IPS DF 4.7 (cell line): ENCODE measurements at regions not wholly inside any gene's neighbourhood (a gene's known extent, or its start where the extent isn't known, plus 50 kb on each side); places are given as distances from the start of the nearest gene placed in this dataset.

Experiments
- DNase-seq: peaks from one replicate; pipeline ENCODE4 v3.0.0-alpha.2; 2013; ENCODE audit warnings: low spot score; ENCODE audit errors: extremely low read depth

- DNase-seq: no peak
Measured at GRCh38 chr6:105468850-105469249, 66.0 kb upstream of the PREP start.

- DNase-seq: no peak
Measured at GRCh38 chr6:105460860-105461259, 58.0 kb upstream of the PREP start.

DNA sequence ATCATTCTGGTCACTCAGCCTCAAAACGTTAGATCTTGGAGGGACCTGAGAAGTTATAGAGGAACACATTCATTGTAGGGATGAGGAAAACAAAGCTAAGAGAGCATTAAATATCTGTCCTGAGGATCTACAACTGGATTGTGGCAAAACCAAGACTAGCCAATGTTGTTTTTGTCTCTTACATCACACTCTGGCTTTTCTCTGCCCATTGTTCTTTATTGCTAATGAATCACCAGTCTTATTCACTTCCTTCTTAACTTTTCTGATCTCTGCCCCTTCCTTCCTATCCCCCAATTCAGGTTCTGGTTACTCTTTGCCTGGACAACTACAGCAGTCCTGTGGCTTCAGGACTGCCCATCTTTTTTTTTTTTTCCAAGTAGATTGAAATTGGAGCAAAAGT lies 57.0 kb upstream of the PREP start:
- no peak for DNase-seq

DNA sequence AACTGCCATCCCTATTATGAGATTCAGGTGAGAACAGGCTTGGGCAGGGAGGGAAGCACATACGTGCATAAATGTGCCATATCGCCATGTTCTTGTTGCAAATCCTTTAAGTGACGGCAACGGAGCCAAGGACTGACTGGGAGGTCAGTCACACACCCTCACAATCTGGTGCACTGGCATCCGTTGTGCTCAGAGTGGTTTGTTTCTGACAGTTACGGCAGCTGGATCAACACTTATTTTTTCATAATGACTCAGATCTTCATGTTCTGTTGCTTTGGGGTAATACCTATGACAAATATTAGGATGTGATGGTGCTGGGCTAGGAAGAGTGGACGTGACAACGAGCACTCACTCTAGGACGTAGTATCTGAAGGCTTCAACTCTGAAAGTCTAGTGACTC lies 56.2 kb upstream of the PREP start:
- DNase-seq: no peak

DNA sequence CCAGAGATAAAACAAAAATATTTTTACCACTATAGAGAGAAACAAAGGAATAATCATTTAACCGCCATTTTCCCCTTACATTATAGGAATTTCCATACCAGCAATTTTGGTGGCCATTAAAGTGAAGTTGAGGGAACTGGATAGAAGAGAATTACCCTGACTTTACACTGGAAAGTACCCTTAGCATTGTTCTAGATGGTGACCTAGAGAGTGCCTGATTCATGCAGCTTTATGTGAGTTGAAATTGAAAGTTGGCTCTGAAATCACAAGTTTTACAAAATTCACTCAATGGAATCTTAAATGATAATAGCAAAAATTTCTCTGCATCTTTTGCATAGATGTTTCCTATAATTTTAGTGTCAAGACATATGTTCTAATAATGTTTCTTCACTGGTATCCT lies 55.7 kb upstream of the PREP start:
- DNase-seq: no peak

GRCh38 chr6:105458084-105458483 lies 55.2 kb upstream of the PREP start:
- DNase-seq: no peak

GRCh38 chr6:105453968-105454367 lies 51.1 kb upstream of the PREP start:
- DNase-seq: no peak

DNA sequence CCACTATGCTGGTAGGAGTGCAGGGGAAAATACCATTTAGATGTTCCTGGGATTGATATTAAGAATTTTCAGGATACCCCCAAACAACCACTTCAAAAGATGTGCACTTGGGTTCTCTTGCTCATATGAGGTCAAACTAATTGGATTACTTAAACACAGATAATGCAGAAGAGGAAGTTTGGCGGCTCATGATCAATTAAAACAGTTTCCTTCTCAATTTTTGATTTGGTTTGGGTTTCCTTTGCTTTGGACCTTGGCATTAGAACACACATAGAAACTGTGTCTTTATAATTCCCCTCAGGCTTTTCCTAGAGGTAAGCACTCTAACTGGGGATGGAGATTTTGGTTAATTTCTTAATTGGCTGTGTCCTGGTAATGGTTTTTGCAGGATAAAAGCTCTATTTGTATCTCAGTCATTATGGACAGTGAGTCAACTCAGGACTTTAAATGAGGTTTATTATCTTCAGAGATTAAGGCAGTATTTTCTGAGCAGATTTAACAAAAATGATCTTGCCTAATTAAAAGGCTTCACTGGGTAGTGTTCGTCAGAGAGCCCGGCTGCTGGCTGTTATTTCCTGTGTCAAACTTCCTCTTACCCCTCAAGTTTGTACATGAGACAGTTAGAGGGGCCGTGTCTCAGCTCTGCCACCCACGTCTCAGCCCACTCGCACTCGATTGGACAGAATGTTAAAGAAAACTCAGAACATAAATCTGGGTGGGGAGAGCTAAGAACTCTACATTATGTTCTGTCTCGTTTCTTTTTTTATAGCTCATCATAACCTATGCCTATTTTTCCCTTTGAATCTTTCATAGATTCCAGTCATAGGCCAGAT lies 50.3 kb upstream of the PREP start:
- no peak for DNase-seq
